ENCODE measurements at regions not wholly inside any gene's neighbourhood (a gene's known extent, or its start where the extent isn't known, plus 50 kb on each side); places are given as distances from the start of the nearest gene placed in this dataset.

DNA sequence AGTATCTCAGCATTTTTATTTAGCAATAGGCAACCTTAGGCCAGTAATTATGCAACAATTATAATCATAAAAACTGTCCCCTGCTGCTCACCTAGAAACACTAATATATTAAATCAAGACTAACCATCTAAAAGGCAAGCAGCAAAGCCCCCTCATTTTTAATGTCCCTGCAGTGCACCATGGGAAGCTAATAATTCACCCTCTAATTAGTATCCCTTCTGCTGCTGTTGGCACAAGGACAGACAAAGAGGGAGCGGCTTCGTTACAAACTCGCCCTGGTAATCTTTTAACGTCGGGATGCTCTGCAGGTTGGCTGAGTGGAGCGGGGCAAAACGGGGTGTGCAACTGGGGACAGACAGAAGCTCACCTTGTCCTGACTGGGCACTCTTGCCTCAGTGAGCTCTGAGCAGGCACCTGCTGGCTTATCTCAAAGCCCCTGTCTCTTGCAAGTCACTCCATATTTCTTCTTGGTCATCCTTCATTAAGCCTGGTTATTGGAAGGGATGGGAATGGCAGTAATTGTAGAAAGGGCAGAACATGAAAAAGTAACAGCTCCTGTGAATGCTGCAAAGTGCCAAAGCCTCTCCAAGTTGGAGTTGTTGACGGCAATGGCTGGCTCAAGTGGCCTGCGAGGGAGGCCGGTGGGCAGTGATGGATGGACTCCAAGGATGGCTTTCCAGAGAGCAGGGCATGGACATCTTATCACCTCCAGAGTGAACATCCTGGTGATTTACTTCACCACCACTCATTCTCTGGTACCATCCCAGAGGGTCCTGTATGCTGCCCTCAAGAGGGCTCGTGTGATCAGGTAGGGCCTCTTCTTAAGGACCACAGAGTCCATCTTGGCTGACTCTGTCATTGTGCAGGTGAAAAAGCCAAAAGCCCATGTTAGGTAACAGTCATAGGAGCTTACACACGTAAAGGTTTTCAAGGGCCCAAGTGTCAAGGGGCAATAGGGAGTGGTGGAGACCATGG, 219.6 kb upstream of the N4BP1 start:
- CTCF ChIA-PET, result no interaction called here

DNA sequence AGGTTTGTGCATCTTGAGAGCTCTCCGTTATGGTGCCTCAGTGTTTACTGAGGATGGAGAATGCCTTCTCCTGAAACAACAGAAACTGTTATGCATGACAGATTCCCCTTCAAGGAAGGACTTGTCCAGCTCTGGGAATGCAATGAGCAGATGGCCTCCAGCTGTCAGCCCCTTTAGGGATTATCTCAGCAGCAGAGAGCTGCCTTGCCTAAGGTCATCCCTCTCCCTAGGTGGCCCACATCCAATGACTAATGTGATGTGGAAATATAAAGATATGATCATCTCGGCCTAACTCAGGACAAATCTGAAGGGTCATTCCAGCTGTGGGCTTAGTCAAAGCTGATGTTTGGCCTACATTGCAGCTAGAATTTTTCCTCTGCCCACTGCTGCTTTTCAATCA, 214.3 kb upstream of the N4BP1 start:
- ChIA-PET CTCF (interaction anchor here (1.1 to 1.3 kb wide), 2 partner anchors 10 to 26 kb away, joined by 3 read pairs; no protein-coding TSS in a partner anchor), POLR2A (no interaction called here)
- no peak for DNase-seq (ENCODE audit: extremely low spot score)
- TF ChIP-seq, protein P1, sequence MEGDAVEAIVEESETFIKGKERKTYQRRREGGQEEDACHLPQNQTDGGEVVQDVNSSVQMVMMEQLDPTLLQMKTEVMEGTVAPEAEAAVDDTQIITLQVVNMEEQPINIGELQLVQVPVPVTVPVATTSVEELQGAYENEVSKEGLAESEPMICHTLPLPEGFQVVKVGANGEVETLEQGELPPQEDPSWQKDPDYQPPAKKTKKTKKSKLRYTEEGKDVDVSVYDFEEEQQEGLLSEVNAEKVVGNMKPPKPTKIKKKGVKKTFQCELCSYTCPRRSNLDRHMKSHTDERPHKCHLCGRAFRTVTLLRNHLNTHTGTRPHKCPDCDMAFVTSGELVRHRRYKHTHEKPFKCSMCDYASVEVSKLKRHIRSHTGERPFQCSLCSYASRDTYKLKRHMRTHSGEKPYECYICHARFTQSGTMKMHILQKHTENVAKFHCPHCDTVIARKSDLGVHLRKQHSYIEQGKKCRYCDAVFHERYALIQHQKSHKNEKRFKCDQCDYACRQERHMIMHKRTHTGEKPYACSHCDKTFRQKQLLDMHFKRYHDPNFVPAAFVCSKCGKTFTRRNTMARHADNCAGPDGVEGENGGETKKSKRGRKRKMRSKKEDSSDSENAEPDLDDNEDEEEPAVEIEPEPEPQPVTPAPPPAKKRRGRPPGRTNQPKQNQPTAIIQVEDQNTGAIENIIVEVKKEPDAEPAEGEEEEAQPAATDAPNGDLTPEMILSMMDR (IDR thresholded peaks at IDR 0.05; ENCODE audit: control extremely low read depth, extremely low read depth, low read depth, missing control alignments), result no peak

More for the DNA sequence above, 219.6 kb upstream of the N4BP1 start:
- TF ChIP-seq, protein P1 (IDR thresholded peaks at IDR 0.05; ENCODE audit: control extremely low read depth, extremely low read depth, low read depth, missing control alignments), result no peak
- no peak for DNase-seq (ENCODE audit: extremely low spot score)
- POLR2A ChIA-PET, result no interaction called here

DNA sequence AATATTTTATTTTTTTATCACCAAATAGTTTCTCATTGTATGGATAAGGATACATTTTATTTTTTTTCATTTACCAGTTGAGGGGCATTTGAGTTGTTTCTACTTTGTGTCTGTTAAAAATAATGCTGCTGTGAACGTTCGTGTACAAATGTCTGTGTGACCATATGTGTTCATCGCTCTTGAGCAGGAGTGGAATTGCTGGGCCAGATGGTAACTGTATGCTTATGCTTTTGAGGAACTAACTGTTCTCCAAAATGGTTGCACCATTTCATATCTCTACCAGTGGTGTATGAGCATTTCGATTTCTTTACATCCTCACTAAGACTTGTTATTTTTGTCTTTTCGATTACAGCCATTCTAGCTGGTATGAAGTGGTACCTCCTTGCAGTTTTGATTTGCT, 212.5 kb upstream of the N4BP1 start:
- TF ChIP-seq, protein P1 (IDR thresholded peaks at IDR 0.05; ENCODE audit: control extremely low read depth, extremely low read depth, low read depth, missing control alignments), result no peak
- CTCF ChIA-PET, result no interaction called here
- no peak for DNase-seq (ENCODE audit: extremely low spot score)
- POLR2A ChIA-PET, result no interaction called here

DNA sequence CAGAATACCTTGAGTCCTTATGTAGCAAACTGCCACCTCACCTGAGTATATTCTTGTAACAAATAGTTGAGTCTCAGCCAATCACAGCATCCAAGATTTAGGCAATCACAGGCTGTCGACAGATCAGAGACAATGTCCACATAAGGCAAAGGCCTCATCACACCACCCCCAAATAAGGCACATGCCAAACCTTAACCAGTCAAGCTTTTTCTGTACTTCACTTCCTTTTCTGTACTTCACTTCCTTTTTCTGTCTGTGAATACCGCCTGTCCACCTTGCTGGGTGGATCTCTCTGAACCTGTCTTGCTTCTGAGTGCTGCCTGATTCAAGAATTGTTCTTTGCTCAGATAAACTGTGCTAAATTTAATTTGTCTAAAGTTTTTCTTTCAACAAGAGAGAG, 210.4 kb upstream of the N4BP1 start:
- no peak for DNase-seq (ENCODE audit: extremely low spot score)
- ChIA-PET POLR2A (no interaction called here), CTCF (no interaction called here)
- TF ChIP-seq, protein P1 (IDR thresholded peaks at IDR 0.05; ENCODE audit: control extremely low read depth, extremely low read depth, low read depth, missing control alignments), result no peak

- TF ChIP-seq, protein P1 (IDR thresholded peaks at IDR 0.05; ENCODE audit: control extremely low read depth, extremely low read depth, low read depth, missing control alignments), result no peak
- ChIA-PET CTCF (no interaction called here), POLR2A (no interaction called here)
- DNase-seq (ENCODE audit: extremely low spot score), result no peak
Measured at GRCh38 chr16:48818257-48818656, 208.3 kb upstream of the N4BP1 start.

DNA sequence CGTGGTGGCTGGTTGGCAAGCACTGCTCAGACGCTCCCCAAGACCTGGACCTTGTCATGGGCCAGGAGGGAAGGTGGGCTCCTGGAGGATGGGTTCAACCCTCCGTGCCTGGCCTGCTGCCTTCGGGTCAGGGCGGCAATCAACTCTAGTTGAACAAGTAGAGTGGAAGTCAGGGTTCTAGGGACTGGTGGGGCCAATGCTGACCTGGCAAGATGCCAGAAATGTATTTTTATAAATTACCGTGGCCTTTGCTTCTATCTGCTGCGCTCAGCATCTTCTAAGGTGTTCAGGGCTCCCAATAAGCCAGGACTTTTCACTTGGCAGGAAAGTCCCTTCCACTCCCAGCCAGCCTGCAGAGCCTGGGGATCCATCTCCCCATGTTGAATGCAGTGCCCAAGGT, 207.1 kb upstream of the N4BP1 start:
- POLR2A ChIA-PET, result no interaction called here
- TF ChIP-seq, protein P1 (IDR thresholded peaks at IDR 0.05; ENCODE audit: control extremely low read depth, extremely low read depth, low read depth, missing control alignments), result no peak
- CTCF ChIA-PET, result interaction anchor here (1.3 kb wide), 1 partner anchor 14 kb away, joined by 3 read pairs; no protein-coding TSS in a partner anchor
- DNase-seq (ENCODE audit: extremely low spot score), result no peak
